ENCODE measurements at regions not wholly inside any gene's neighbourhood (a gene's known extent, or its start where the extent isn't known, plus 50 kb on each side); places are given as distances from the start of the nearest gene placed in this dataset.

- H3K36me3 Mint-ChIP-seq (ENCODE audit: unreplicated experiment): peaks cover 15% of the 10 kb centered on the region
- H3K4me1 Mint-ChIP-seq (ENCODE audit: low read depth, unreplicated experiment): peaks cover 1% of the 10 kb centered on the region
- H3K27me3 Mint-ChIP-seq (ENCODE audit: unreplicated experiment): peaks cover 5% of the 10 kb centered on the region
Observed at GRCh38 chr10:30793093-30793492, 163.5 kb upstream of the LYZL2 start.

GRCh38 chr10:30792025-30792424 lies 162.5 kb upstream of the LYZL2 start:
- H3K27me3 Mint-ChIP-seq (ENCODE audit: unreplicated experiment): peaks cover 8% of the 10 kb centered on the region
- H3K4me1 Mint-ChIP-seq (ENCODE audit: low read depth, unreplicated experiment): peaks cover 8% of the 10 kb centered on the region
- no peak overlapping the region for H3K27ac Mint-ChIP-seq (ENCODE audit: unreplicated experiment)
- DNase-seq: no peak
- H3K9me3 Mint-ChIP-seq (ENCODE audit: unreplicated experiment): peaks cover 7% of the 10 kb centered on the region
- peaks cover 15% of the 10 kb centered on the region for H3K36me3 Mint-ChIP-seq (ENCODE audit: unreplicated experiment)
- no peak for TF ChIP-seq CTCF (IDR thresholded peaks at IDR 0.05; ENCODE audit: partially characterized antibody, unreplicated experiment)
- no peak overlapping the region for H3K4me3 Mint-ChIP-seq (ENCODE audit: unreplicated experiment)

More at GRCh38 chr10:30793093-30793492, 163.5 kb upstream of the LYZL2 start:
- H3K9me3 Mint-ChIP-seq (ENCODE audit: unreplicated experiment): peaks cover 7% of the 10 kb centered on the region
- no peak for TF ChIP-seq CTCF (IDR thresholded peaks at IDR 0.05; ENCODE audit: partially characterized antibody, unreplicated experiment)
- H3K27ac Mint-ChIP-seq (ENCODE audit: unreplicated experiment): no peak overlapping the region
- no peak overlapping the region for H3K4me3 Mint-ChIP-seq (ENCODE audit: unreplicated experiment)
- no peak for DNase-seq

GRCh38 chr10:30791197-30791611 lies 161.7 kb upstream of the LYZL2 start:
- Mint-ChIP-seq H3K4me3 (ENCODE audit: unreplicated experiment) (no peak overlapping the region), H3K4me1 (ENCODE audit: low read depth, unreplicated experiment) (peaks cover 9% of the 10 kb centered on the region), H3K9me3 (ENCODE audit: unreplicated experiment) (peaks cover 7% of the 10 kb centered on the region), H3K27ac (ENCODE audit: unreplicated experiment) (no peak overlapping the region), H3K36me3 (ENCODE audit: unreplicated experiment) (peaks cover 15% of the 10 kb centered on the region), H3K27me3 (ENCODE audit: unreplicated experiment) (peaks cover 8% of the 10 kb centered on the region)
- DNase-seq: no peak
- no peak for TF ChIP-seq CTCF (IDR thresholded peaks at IDR 0.05; ENCODE audit: partially characterized antibody, unreplicated experiment)

GRCh38 chr10:30789806-30790205 lies 160.3 kb upstream of the LYZL2 start:
- TF ChIP-seq CTCF (IDR thresholded peaks at IDR 0.05; ENCODE audit: partially characterized antibody, unreplicated experiment): no peak
- Mint-ChIP-seq H3K4me1 (ENCODE audit: low read depth, unreplicated experiment) (peaks cover 15% of the 10 kb centered on the region), H3K27me3 (ENCODE audit: unreplicated experiment) (peaks cover 8% of the 10 kb centered on the region), H3K36me3 (ENCODE audit: unreplicated experiment) (peaks cover 15% of the 10 kb centered on the region), H3K9me3 (ENCODE audit: unreplicated experiment) (peaks cover 5% of the 10 kb centered on the region), H3K27ac (ENCODE audit: unreplicated experiment) (no peak overlapping the region), H3K4me3 (ENCODE audit: unreplicated experiment) (no peak overlapping the region)
- no peak for DNase-seq

GRCh38 chr10:30788307-30788706 lies 158.8 kb upstream of the LYZL2 start:
- peaks cover 14% of the 10 kb centered on the region for H3K27me3 Mint-ChIP-seq (ENCODE audit: unreplicated experiment)
- no peak overlapping the region for H3K4me3 Mint-ChIP-seq (ENCODE audit: unreplicated experiment)
- peaks cover 3% of the 10 kb centered on the region for H3K9me3 Mint-ChIP-seq (ENCODE audit: unreplicated experiment)
- H3K4me1 Mint-ChIP-seq (ENCODE audit: low read depth, unreplicated experiment): peaks cover 24% of the 10 kb centered on the region
- H3K27ac Mint-ChIP-seq (ENCODE audit: unreplicated experiment): no peak overlapping the region
- peaks cover 10% of the 10 kb centered on the region for H3K36me3 Mint-ChIP-seq (ENCODE audit: unreplicated experiment)
- TF ChIP-seq CTCF (IDR thresholded peaks at IDR 0.05; ENCODE audit: partially characterized antibody, unreplicated experiment): no peak
- no peak for DNase-seq
